GM13976 (cell line): ENCODE measurements at regions not wholly inside any gene's neighbourhood (a gene's known extent, or its start where the extent isn't known, plus 50 kb on each side); places are given as distances from the start of the nearest gene placed in this dataset.

ENCODE experiments used
- DNase-seq: peaks from one replicate; pipeline ENCODE4 v3.0.0; 2012; ENCODE audit warnings: low spot score
- CTCF ChIP-seq: IDR thresholded peaks from 2 replicates; pipeline ENCODE4 v1.5.1; 2012; ENCODE audit warnings: borderline replicate concordance, mild to moderate bottlenecking; ENCODE audit not compliant: insufficient read depth; ENCODE audit errors: extremely low read depth, missing control alignments, control extremely low read depth
- in situ Hi-C: fragments of 300-500 bp; cut with MboI; formaldehyde crosslinking; loops from one replicate; pipeline ENCODE4 v1.12.0; 2022; ENCODE audit warnings: low sequenced_read_pairs, mixed read lengths, inconsistent platforms; ENCODE audit not compliant: unreplicated experiment

- no peak for TF ChIP-seq CTCF
- DNase-seq, result no peak
- in situ Hi-C loops, result no loop called here
Measured at GRCh38 chr13:29957320-29957719, 106.9 kb upstream of the UBL3 start.

- no peak for TF ChIP-seq CTCF
- no peak for DNase-seq
- in situ Hi-C loops, result no loop called here
Measured at GRCh38 chr13:29956853-29957252, 106.4 kb upstream of the UBL3 start.

- in situ Hi-C loops, result no loop called here
- no peak for DNase-seq
- TF ChIP-seq CTCF, result no peak
Measured at GRCh38 chr13:29955137-29955650, 104.8 kb upstream of the UBL3 start.

GRCh38 chr13:29954082-29955028, 103.9 kb upstream of the UBL3 start:
- in situ Hi-C loops, result no loop called here
- DNase-seq, result no peak
- no peak for TF ChIP-seq CTCF

- TF ChIP-seq CTCF, result no peak
- in situ Hi-C loops, result no loop called here
- no peak for DNase-seq
Measured at GRCh38 chr13:29953542-29953941, 103.1 kb upstream of the UBL3 start.

- no peak for TF ChIP-seq CTCF
- in situ Hi-C loops, result no loop called here
- DNase-seq, result no peak
Measured at GRCh38 chr13:29952245-29952644, 101.8 kb upstream of the UBL3 start.
